ENCODE measurements at regions not wholly inside any gene's neighbourhood (a gene's known extent, or its start where the extent isn't known, plus 50 kb on each side); places are given as distances from the start of the nearest gene placed in this dataset.

DNA sequence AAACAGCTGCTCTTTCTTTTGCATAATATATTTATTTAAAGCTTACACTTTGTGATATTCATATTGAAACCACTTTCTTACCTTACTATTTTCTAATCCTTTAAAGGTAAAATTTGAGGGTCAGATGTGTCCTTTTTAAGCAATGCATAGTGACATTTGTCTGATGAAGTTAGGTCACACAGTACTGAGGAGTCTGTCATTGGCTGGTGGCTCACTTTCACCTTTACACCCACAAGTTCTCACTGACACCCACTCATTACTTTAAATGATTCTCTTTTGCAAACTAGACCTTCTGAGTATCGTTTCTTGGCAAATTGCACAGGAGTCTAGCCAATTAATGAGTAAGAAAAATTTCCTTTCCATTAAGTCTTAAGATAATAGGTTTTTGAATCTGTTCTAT is 758.3 kb upstream of the ARPP21 start:
- H3F3A ChIP-seq (replicated peaks; ENCODE audit: low read depth), result no peaks in the 10 kb centered on the region
- H3K36me3 ChIP-seq (ENCODE audit: insufficient read depth), result no peaks in the 10 kb centered on the region
- H3K4me2 ChIP-seq, result no peak overlapping the region
- Mint-ChIP-seq H3K9me3 (no peaks in the 10 kb centered on the region; the same call in 2 of the 3 replicates), H3K27me3 (ENCODE audit: insufficient read depth, low read depth, poor library complexity) (no peaks in the 10 kb centered on the region), H3K27ac (no peak overlapping the region), H3K4me1 (peaks cover 15% of the 10 kb centered on the region), H3K4me3 (no peak overlapping the region), H3K36me3 (ENCODE audit: low read depth) (no peaks in the 10 kb centered on the region)
- no peak overlapping the region for H3K4me3 ChIP-seq
- ATAC-seq (no peak), DNase-seq (ENCODE audit: low spot score) (no peak)
- H4K20me1 ChIP-seq (replicated peaks; ENCODE audit: insufficient read depth), result no peaks in the 10 kb centered on the region
- no peaks in the 10 kb centered on the region for H3K79me2 ChIP-seq (replicated peaks; ENCODE audit: insufficient read depth)
- H3K27ac ChIP-seq (ENCODE audit: low read depth), result no peak overlapping the region
- H3K9me2 ChIP-seq (ENCODE audit: insufficient read depth), result 0 out of 2 replicates have a peak, but pooled peaks cover 4% of the 10 kb centered on the region
- no peak overlapping the region for H2AFZ ChIP-seq
- peaks cover 12% of the 10 kb centered on the region for H3K4me1 ChIP-seq (ENCODE audit: insufficient read depth)
- TF ChIP-seq JUNB (IDR thresholded peaks at IDR 0.05; ENCODE audit: unreplicated experiment) (no peak), EZH2phosphoT487 (IDR thresholded peaks at IDR 0.05; ENCODE audit: unreplicated experiment) (no peak), POLR2AphosphoS5 (IDR thresholded peaks at IDR 0.05; ENCODE audit: low read depth) (no peak), CREB1 (CRISPR knock-in tag; IDR thresholded peaks at IDR 0.05; ENCODE audit: low read depth) (no peak), EZH2 (IDR thresholded peaks at IDR 0.05; ENCODE audit: low read depth, unreplicated experiment) (no peak), ZNF331 (CRISPR knock-in tag; IDR thresholded peaks at IDR 0.05; ENCODE audit: low read depth) (no peak), NANOG (IDR thresholded peaks at IDR 0.05; ENCODE audit: borderline replicate concordance) (no peak), ZNF114 (CRISPR knock-in tag; IDR thresholded peaks at IDR 0.05) (no peak), STAT1 (IDR thresholded peaks at IDR 0.05; ENCODE audit: unreplicated experiment) (no peak)
- TF ChIP-seq, protein P1, sequence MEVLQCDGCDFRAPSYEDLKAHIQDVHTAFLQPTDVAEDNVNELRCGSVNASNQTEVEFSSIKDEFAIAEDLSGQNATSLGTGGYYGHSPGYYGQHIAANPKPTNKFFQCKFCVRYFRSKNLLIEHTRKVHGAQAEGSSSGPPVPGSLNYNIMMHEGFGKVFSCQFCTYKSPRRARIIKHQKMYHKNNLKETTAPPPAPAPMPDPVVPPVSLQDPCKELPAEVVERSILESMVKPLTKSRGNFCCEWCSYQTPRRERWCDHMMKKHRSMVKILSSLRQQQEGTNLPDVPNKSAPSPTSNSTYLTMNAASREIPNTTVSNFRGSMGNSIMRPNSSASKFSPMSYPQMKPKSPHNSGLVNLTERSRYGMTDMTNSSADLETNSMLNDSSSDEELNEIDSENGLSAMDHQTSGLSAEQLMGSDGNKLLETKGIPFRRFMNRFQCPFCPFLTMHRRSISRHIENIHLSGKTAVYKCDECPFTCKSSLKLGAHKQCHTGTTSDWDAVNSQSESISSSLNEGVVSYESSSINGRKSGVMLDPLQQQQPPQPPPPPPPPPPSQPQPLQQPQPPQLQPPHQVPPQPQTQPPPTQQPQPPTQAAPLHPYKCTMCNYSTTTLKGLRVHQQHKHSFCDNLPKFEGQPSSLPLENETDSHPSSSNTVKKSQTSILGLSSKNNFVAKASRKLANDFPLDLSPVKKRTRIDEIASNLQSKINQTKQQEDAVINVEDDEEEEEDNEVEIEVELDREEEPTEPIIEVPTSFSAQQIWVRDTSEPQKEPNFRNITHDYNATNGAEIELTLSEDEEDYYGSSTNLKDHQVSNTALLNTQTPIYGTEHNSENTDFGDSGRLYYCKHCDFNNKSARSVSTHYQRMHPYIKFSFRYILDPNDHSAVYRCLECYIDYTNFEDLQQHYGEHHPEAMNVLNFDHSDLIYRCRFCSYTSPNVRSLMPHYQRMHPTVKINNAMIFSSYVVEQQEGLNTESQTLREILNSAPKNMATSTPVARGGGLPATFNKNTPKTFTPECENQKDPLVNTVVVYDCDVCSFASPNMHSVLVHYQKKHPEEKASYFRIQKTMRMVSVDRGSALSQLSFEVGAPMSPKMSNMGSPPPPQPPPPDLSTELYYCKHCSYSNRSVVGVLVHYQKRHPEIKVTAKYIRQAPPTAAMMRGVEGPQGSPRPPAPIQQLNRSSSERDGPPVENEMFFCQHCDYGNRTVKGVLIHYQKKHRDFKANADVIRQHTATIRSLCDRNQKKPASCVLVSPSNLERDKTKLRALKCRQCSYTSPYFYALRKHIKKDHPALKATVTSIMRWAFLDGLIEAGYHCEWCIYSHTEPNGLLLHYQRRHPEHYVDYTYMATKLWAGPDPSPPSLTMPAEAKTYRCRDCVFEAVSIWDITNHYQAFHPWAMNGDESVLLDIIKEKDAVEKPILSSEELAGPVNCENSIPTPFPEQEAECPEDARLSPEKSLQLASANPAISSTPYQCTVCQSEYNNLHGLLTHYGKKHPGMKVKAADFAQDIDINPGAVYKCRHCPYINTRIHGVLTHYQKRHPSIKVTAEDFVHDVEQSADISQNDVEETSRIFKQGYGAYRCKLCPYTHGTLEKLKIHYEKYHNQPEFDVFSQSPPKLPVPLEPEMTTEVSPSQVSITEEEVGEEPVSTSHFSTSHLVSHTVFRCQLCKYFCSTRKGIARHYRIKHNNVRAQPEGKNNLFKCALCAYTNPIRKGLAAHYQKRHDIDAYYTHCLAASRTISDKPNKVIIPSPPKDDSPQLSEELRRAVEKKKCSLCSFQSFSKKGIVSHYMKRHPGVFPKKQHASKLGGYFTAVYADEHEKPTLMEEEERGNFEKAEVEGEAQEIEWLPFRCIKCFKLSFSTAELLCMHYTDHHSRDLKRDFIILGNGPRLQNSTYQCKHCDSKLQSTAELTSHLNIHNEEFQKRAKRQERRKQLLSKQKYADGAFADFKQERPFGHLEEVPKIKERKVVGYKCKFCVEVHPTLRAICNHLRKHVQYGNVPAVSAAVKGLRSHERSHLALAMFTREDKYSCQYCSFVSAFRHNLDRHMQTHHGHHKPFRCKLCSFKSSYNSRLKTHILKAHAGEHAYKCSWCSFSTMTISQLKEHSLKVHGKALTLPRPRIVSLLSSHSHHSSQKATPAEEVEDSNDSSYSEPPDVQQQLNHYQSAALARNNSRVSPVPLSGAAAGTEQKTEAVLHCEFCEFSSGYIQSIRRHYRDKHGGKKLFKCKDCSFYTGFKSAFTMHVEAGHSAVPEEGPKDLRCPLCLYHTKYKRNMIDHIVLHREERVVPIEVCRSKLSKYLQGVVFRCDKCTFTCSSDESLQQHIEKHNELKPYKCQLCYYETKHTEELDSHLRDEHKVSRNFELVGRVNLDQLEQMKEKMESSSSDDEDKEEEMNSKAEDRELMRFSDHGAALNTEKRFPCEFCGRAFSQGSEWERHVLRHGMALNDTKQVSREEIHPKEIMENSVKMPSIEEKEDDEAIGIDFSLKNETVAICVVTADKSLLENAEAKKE (CRISPR knock-in tag; IDR thresholded peaks at IDR 0.05), result no peak
- TF ChIP-seq, protein P2, sequence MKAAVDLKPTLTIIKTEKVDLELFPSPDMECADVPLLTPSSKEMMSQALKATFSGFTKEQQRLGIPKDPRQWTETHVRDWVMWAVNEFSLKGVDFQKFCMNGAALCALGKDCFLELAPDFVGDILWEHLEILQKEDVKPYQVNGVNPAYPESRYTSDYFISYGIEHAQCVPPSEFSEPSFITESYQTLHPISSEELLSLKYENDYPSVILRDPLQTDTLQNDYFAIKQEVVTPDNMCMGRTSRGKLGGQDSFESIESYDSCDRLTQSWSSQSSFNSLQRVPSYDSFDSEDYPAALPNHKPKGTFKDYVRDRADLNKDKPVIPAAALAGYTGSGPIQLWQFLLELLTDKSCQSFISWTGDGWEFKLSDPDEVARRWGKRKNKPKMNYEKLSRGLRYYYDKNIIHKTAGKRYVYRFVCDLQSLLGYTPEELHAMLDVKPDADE (IDR thresholded peaks at IDR 0.05), result no peak
- TF ChIP-seq, protein P3, sequence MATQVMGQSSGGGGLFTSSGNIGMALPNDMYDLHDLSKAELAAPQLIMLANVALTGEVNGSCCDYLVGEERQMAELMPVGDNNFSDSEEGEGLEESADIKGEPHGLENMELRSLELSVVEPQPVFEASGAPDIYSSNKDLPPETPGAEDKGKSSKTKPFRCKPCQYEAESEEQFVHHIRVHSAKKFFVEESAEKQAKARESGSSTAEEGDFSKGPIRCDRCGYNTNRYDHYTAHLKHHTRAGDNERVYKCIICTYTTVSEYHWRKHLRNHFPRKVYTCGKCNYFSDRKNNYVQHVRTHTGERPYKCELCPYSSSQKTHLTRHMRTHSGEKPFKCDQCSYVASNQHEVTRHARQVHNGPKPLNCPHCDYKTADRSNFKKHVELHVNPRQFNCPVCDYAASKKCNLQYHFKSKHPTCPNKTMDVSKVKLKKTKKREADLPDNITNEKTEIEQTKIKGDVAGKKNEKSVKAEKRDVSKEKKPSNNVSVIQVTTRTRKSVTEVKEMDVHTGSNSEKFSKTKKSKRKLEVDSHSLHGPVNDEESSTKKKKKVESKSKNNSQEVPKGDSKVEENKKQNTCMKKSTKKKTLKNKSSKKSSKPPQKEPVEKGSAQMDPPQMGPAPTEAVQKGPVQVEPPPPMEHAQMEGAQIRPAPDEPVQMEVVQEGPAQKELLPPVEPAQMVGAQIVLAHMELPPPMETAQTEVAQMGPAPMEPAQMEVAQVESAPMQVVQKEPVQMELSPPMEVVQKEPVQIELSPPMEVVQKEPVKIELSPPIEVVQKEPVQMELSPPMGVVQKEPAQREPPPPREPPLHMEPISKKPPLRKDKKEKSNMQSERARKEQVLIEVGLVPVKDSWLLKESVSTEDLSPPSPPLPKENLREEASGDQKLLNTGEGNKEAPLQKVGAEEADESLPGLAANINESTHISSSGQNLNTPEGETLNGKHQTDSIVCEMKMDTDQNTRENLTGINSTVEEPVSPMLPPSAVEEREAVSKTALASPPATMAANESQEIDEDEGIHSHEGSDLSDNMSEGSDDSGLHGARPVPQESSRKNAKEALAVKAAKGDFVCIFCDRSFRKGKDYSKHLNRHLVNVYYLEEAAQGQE (IDR thresholded peaks at IDR 0.05; ENCODE audit: unreplicated experiment), result no peak
- TF ChIP-seq, protein P4, sequence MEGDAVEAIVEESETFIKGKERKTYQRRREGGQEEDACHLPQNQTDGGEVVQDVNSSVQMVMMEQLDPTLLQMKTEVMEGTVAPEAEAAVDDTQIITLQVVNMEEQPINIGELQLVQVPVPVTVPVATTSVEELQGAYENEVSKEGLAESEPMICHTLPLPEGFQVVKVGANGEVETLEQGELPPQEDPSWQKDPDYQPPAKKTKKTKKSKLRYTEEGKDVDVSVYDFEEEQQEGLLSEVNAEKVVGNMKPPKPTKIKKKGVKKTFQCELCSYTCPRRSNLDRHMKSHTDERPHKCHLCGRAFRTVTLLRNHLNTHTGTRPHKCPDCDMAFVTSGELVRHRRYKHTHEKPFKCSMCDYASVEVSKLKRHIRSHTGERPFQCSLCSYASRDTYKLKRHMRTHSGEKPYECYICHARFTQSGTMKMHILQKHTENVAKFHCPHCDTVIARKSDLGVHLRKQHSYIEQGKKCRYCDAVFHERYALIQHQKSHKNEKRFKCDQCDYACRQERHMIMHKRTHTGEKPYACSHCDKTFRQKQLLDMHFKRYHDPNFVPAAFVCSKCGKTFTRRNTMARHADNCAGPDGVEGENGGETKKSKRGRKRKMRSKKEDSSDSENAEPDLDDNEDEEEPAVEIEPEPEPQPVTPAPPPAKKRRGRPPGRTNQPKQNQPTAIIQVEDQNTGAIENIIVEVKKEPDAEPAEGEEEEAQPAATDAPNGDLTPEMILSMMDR (conservative IDR thresholded peaks at IDR 0.05; ENCODE audit: low read depth in 2 of 2), result no peak
- H3K27me3 ChIP-seq (ENCODE audit: insufficient read depth), result no peaks in the 10 kb centered on the region

Measured in GM23338 (cell line).